ENCODE measurements at regions not wholly inside any gene's neighbourhood (a gene's known extent, or its start where the extent isn't known, plus 50 kb on each side); places are given as distances from the start of the nearest gene placed in this dataset.

GRCh38 chr5:74016373-74016772 is 390.4 kb downstream of the ARHGEF28 start:
- Mint-ChIP-seq H3K9me3 (no peaks in the 10 kb centered on the region), H3K27me3 (peaks cover 25% of the 10 kb centered on the region), H3K27ac (no peak overlapping the region), H3K4me1 (ENCODE audit: low read depth) (no peaks in the 10 kb centered on the region), H3K4me3 (no peak overlapping the region), H3K36me3 (ENCODE audit: low read depth) (no peaks in the 10 kb centered on the region)

GRCh38 chr5:74015716-74016115 is 389.7 kb downstream of the ARHGEF28 start:
- no peaks in the 10 kb centered on the region for H3K4me1 Mint-ChIP-seq (ENCODE audit: low read depth)
- H3K27me3 Mint-ChIP-seq = peaks cover 29% of the 10 kb centered on the region
- no peak overlapping the region for H3K4me3 Mint-ChIP-seq
- no peaks in the 10 kb centered on the region for H3K9me3 Mint-ChIP-seq
- no peak overlapping the region for H3K27ac Mint-ChIP-seq
- no peaks in the 10 kb centered on the region for H3K36me3 Mint-ChIP-seq (ENCODE audit: low read depth)

- no peak overlapping the region for H3K27ac Mint-ChIP-seq
- no peaks in the 10 kb centered on the region for H3K4me1 Mint-ChIP-seq (ENCODE audit: low read depth)
- peaks cover 34% of the 10 kb centered on the region for H3K27me3 Mint-ChIP-seq
- H3K9me3 Mint-ChIP-seq = no peaks in the 10 kb centered on the region
- H3K36me3 Mint-ChIP-seq (ENCODE audit: low read depth) = no peaks in the 10 kb centered on the region
- no peak overlapping the region for H3K4me3 Mint-ChIP-seq
Measured at GRCh38 chr5:74013222-74013621, 387.2 kb downstream of the ARHGEF28 start.

- Mint-ChIP-seq H3K4me1 (ENCODE audit: low read depth) (no peaks in the 10 kb centered on the region), H3K4me3 (no peak overlapping the region), H3K9me3 (no peaks in the 10 kb centered on the region), H3K36me3 (ENCODE audit: low read depth) (no peaks in the 10 kb centered on the region), H3K27me3 (peaks cover 40% of the 10 kb centered on the region), H3K27ac (no peak overlapping the region)
Measured at GRCh38 chr5:74009502-74009901, 383.5 kb downstream of the ARHGEF28 start.

- H3K4me3 Mint-ChIP-seq = no peak overlapping the region
- H3K9me3 Mint-ChIP-seq = no peaks in the 10 kb centered on the region
- H3K4me1 Mint-ChIP-seq (ENCODE audit: low read depth) = no peaks in the 10 kb centered on the region
- no peaks in the 10 kb centered on the region for H3K36me3 Mint-ChIP-seq (ENCODE audit: low read depth)
- H3K27ac Mint-ChIP-seq = no peak overlapping the region
- H3K27me3 Mint-ChIP-seq = peaks cover 50% of the 10 kb centered on the region
Measured at GRCh38 chr5:74007193-74007592, 381.2 kb downstream of the ARHGEF28 start.

GRCh38 chr5:73999297-73999696 is 373.3 kb downstream of the ARHGEF28 start:
- Mint-ChIP-seq H3K9me3 (no peaks in the 10 kb centered on the region), H3K27ac (no peak overlapping the region), H3K4me1 (ENCODE audit: low read depth) (no peaks in the 10 kb centered on the region), H3K27me3 (peaks cover 17% of the 10 kb centered on the region), H3K4me3 (no peak overlapping the region), H3K36me3 (ENCODE audit: low read depth) (no peaks in the 10 kb centered on the region)

- Mint-ChIP-seq H3K36me3 (ENCODE audit: low read depth) (no peaks in the 10 kb centered on the region), H3K27ac (no peak overlapping the region), H3K4me3 (no peak overlapping the region), H3K27me3 (peaks cover 14% of the 10 kb centered on the region), H3K9me3 (no peaks in the 10 kb centered on the region), H3K4me1 (ENCODE audit: low read depth) (no peaks in the 10 kb centered on the region)
Measured at GRCh38 chr5:73998489-73998888, 372.5 kb downstream of the ARHGEF28 start.

GRCh38 chr5:73997960-73998359 is 372.0 kb downstream of the ARHGEF28 start:
- Mint-ChIP-seq H3K27ac (no peak overlapping the region), H3K4me1 (ENCODE audit: low read depth) (no peaks in the 10 kb centered on the region), H3K4me3 (no peak overlapping the region), H3K27me3 (peaks cover 9% of the 10 kb centered on the region), H3K9me3 (no peaks in the 10 kb centered on the region), H3K36me3 (ENCODE audit: low read depth) (no peaks in the 10 kb centered on the region)

GRCh38 chr5:73996151-73996755 is 370.3 kb downstream of the ARHGEF28 start:
- no peak overlapping the region for H3K4me3 Mint-ChIP-seq
- no peaks in the 10 kb centered on the region for H3K9me3 Mint-ChIP-seq
- no peak overlapping the region for H3K27ac Mint-ChIP-seq
- H3K27me3 Mint-ChIP-seq = peaks cover 13% of the 10 kb centered on the region
- no peaks in the 10 kb centered on the region for H3K36me3 Mint-ChIP-seq (ENCODE audit: low read depth)
- no peaks in the 10 kb centered on the region for H3K4me1 Mint-ChIP-seq (ENCODE audit: low read depth)

GRCh38 chr5:73994963-73995362 is 369.0 kb downstream of the ARHGEF28 start:
- H3K9me3 Mint-ChIP-seq = no peaks in the 10 kb centered on the region
- H3K4me3 Mint-ChIP-seq = no peak overlapping the region
- H3K27me3 Mint-ChIP-seq = peaks cover 15% of the 10 kb centered on the region
- H3K4me1 Mint-ChIP-seq (ENCODE audit: low read depth) = no peaks in the 10 kb centered on the region
- H3K36me3 Mint-ChIP-seq (ENCODE audit: low read depth) = no peaks in the 10 kb centered on the region
- H3K27ac Mint-ChIP-seq = no peak overlapping the region

Data from stimulated activated naive CD8-positive, alpha-beta T cell treated with anti-CD3 and anti-CD28 coated beads, Interleukin-15, Interleukin-2, amounts not matched to agents 100 ng/mL and 50 ng/mL, for 24 hours (primary cell).